Thoracic aorta (tissue), 2 donors: ENCODE measurements at regions not wholly inside any gene's neighbourhood (a gene's known extent, or its start where the extent isn't known, plus 50 kb on each side); places are given as distances from the start of the nearest gene placed in this dataset.

Experiments used
- ATAC-seq: fragments of 150-250 bp; one replicate; pipeline ENCODE4 v1.8.0; 2017; ENCODE audit warnings: low read depth; ENCODE audit not compliant: insufficient number of reproducible peaks, low FRiP score
- DNase-seq: peaks from one replicate; pipeline ENCODE4 v3.0.0-alpha.2; 2020; ENCODE audit warnings: low spot score
- H3K27ac ChIP-seq, 2 donors: fragments of 200-600 bp; sonication (generic); 1 replicate in 1 of 2; 2 replicates in 1 of 2; pipeline ENCODE4 v1.5.1; 2016; ENCODE audit warnings: mild to moderate bottlenecking in 2 of 2, moderate library complexity in 2 of 2
- H3K27me3 ChIP-seq: fragments of 200-600 bp; sonication (generic); replicated peaks from 2 replicates; pipeline ENCODE4 v1.6.0; 2016; ENCODE audit warnings: mild to moderate bottlenecking; ENCODE audit not compliant: insufficient read depth
- H3K36me3 ChIP-seq: fragments of 200-600 bp; sonication (generic); one replicate; pipeline ENCODE4 v1.5.1; 2016
- H3K4me1 ChIP-seq, 2 donors: fragments of 200-600 bp; sonication (generic); 1 replicate in 1 of 2; 2 replicates in 1 of 2; pipeline versions ENCODE4 v1.5.1 to v1.6.0; 2016; ENCODE audit warnings: low read depth in 2 of 2, mild to moderate bottlenecking in 1 of 2; ENCODE audit not compliant: control insufficient read depth in 1 of 2
- H3K4me3 ChIP-seq: fragments of 200-600 bp; sonication (generic); 2 replicates; pipeline ENCODE4 v1.5.1; 2016; ENCODE audit warnings: mild to moderate bottlenecking
- H3K9me3 ChIP-seq: fragments of 200-600 bp; sonication (generic); 2 replicates; pipeline ENCODE4 v1.5.1; 2016
- CTCF ChIP-seq: fragments of 200-600 bp; sonication (generic); IDR thresholded peaks from one replicate; pipeline ENCODE4 v1.5.1; 2019; ENCODE audit warnings: antibody characterized with exemption

- no peak overlapping the region for H3K4me3 ChIP-seq
- no peak overlapping the region for H3K27ac ChIP-seq
- H3K36me3 ChIP-seq = no peaks in the 10 kb centered on the region
- H3K27me3 ChIP-seq = no peaks in the 10 kb centered on the region
- DNase-seq = no peak
- no peak for ATAC-seq
- TF ChIP-seq CTCF = peak; percentile 61
- H3K9me3 ChIP-seq = no peaks in the 10 kb centered on the region
- no peaks in the 10 kb centered on the region for H3K4me1 ChIP-seq
These were observed 114.3 kb upstream of the IL12B start for GRCh38 chr5:159444441-159445082.

DNA sequence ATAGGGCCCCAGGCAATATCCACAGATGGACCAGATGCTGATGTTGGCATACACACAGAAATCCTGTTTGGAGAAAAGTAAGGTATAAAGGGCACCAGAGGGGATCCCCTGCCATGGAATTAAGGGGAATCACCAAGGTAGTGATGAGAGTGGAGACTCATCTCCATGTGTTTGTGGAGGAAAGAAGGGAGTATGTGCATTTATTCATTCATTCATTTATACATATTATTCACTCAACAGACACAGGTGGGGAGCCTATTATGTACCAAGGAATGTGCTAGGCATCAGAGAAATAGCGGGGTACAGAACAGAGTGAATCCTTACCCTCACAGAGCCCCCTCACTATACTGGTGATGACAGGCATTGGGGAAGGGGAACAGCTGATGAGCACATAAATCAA, 116.8 kb upstream of the IL12B start:
- H3K9me3 ChIP-seq = no peaks in the 10 kb centered on the region
- no peaks in the 10 kb centered on the region for H3K27me3 ChIP-seq
- H3K4me1 ChIP-seq = peaks cover 10 to 15% of the 10 kb centered on the region in 2 donors
- TF ChIP-seq CTCF = no peak
- H3K4me3 ChIP-seq = no peak overlapping the region
- no peaks in the 10 kb centered on the region for H3K36me3 ChIP-seq
- DNase-seq (no peak), ATAC-seq (no peak)
- no peak overlapping the region for H3K27ac ChIP-seq

DNA sequence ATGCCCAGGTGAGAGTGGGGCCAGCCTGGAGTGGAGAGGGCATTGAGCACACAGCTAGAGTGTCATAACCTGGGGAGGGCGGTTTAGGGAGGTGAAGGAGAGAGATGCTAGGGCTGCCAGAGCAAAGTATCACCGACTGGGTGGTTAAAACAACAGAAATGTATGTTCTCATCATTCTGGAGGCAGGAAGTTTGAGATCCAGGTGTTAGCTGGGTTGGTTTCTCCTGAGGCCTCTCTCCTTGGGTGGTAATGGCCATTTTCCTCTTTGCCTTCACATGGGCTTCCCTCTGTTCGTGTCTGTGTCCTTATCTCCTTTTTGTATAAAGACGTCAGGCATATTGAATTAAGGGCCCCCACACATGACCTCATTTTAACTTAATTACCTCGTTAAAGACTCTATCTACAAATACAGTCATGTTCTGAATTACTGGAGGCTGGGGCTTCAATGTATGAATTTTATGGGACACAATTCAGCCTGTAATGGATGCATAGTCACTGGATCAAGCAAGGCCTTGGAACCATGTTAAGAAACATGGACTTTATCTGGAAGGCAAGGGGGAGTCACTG, 118.6 kb upstream of the IL12B start:
- ATAC-seq (no peak), DNase-seq (no peak)

DNA sequence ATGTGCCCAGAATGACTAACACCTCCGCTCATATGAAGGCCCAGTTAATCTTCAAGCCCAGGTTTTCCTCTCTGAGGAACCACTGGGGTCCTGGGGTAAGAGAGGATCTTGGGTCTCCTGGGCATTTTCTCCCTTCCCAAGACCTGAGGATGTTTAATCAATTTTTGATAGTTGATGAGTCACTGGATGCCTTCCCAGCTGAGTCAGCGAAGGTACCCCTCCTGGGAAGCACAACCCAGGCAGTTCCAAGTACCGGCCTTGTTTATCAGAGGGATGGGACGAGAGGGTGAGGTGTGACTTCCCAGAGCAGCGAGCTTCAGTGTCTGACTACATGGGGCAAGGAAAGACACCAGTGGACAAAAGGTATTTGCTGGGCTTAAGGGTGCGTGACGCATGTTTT, 119.6 kb upstream of the IL12B start:
- Histone ChIP-seq H3K27me3 (no peaks in the 10 kb centered on the region), H3K36me3 (no peaks in the 10 kb centered on the region), H3K4me3 (no peak overlapping the region), H3K27ac (no peak overlapping the region), H3K4me1 (peaks cover 10 to 16% of the 10 kb centered on the region in 2 donors), H3K9me3 (no peaks in the 10 kb centered on the region)
- no peak for ATAC-seq
- TF ChIP-seq CTCF = no peak
- no peak for DNase-seq

More for the DNA sequence above, 118.6 kb upstream of the IL12B start:
- Histone ChIP-seq H3K36me3 (no peaks in the 10 kb centered on the region), H3K9me3 (no peaks in the 10 kb centered on the region), H3K4me1 (peaks cover 10 to 16% of the 10 kb centered on the region in 2 donors), H3K4me3 (no peak overlapping the region), H3K27ac (no peak overlapping the region), H3K27me3 (no peaks in the 10 kb centered on the region)
- TF ChIP-seq CTCF = no peak

GRCh38 chr5:159450417-159450816, 120.1 kb upstream of the IL12B start:
- Histone ChIP-seq H3K4me1 (peaks cover 10 to 16% of the 10 kb centered on the region in 2 donors), H3K9me3 (no peaks in the 10 kb centered on the region), H3K4me3 (no peak overlapping the region), H3K27ac (peak overlapping the region in 1 of 2 donors; percentile 80), H3K27me3 (no peaks in the 10 kb centered on the region), H3K36me3 (no peaks in the 10 kb centered on the region)
- DNase-seq (no peak), ATAC-seq (no peak)
- no peak for TF ChIP-seq CTCF
